Ramos (cell line): ENCODE measurements at regions not wholly inside any gene's neighbourhood (a gene's known extent, or its start where the extent isn't known, plus 50 kb on each side); places are given as distances from the start of the nearest gene placed in this dataset.

Source experiments
- in situ Hi-C: fragments of 300-500 bp; cut with MboI; formaldehyde crosslinking; loops from one replicate; pipeline ENCODE4 v1.14.3; 2022; ENCODE audit warnings: low sequenced_read_pairs; ENCODE audit not compliant: unreplicated experiment

DNA sequence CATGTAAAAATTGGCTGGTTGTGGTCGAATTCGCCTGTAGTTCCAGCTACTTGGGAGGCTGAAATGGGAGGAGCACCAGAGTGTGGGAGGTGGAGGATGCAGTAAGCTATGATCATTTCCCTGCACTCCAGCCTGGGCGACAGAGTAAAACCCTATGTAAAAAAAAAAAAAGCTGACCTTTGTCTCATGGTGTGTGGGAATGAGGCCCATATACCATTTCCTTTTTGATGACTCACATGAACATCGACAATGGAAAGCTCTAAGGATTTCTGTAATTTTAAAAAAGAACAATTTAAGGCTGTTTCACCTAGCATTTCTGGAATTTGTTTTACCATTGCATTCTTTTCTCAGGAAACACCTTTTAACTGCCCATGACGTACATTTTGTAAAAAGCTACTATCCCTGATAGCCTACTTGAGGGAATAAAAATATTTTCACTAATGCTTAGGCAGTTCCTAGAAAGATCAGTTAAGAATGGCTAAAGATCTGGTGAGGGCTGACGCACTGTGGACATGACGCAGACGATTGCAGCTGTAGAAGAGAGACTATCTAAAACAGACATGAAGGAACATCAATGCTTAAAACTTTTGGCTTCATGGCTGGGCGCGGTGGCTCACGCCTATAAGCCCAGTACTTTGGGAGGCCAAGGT, 400.6 kb upstream of the IGFBP3 start:
- in situ Hi-C loops: no loop called here

DNA sequence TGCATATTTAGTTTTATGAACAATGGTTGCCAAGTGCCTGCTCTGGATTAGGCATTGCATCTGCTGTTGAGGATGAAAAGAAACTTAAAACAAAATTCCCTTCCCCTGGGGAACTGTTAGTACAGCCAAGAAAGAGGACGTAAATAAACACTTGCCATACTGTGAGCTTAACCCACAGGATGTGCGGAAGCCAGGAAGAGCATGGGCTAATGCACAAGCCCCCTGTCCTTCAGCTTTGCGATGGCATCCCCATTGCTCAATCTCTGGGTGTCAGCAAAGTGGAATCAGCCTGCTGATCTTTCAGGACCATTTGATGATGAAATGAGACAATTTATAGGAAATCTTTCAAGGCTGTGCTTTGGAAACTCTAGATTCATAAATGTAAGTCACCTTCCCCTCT, 399.9 kb upstream of the IGFBP3 start:
- in situ Hi-C loops: no loop called here

DNA sequence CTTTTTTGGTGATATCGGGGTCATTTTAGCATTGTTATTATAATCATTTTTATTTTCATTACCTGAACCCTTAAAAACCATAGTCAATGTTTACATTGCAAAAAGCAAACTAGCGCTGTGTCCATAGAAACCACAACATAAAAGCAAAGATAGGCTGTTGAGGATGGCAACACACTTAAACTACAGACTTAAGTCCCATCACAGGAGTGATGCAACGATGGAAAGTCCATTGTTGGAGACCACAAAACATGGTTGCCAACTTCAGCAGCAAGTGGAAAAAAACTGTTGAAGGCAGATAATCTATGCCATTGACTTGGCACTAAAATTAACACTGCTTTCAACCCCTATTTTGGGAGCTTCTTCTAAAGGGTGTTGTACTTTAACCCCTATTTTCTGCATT, 398.8 kb upstream of the IGFBP3 start:
- in situ Hi-C loops: no loop called here

DNA sequence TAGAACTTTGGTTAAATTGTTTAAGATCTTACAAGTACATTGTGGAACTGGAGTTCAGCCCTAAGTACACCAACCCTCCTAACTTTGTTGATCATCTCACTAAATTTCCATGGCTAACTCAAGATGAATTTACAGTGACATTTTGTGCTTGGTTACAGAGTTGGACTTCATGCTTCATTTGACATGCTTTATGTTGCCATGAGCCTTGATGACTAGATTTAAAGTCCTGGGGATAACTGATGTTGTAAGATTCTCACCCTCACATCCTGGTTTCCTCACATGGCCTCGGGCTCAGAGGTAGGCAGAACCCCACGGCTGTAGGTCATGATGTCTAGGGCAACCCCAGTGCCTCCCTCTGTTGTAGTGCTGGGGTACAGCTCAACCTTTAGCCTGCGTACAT, 397.2 kb upstream of the IGFBP3 start:
- in situ Hi-C loops: no loop called here

DNA sequence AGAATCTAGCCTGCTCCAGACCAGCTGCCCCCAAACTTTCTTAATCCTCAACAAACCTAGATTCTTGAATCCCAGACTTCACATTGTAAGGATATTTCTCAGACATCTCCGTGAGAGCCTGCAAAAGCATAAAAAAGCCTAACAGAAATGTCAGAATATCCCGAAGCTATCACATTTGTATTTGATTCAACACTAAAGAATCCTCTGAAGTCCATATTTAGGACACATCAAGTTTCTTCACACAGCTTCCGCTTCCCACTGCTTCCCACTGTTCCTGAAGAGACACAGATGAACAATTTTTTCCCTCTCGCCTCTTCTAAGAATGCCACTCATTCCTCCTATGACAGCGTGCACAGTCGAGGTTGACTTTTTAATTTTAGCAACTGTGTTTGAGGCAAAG, 396.2 kb upstream of the IGFBP3 start:
- in situ Hi-C loops: no loop called here

DNA sequence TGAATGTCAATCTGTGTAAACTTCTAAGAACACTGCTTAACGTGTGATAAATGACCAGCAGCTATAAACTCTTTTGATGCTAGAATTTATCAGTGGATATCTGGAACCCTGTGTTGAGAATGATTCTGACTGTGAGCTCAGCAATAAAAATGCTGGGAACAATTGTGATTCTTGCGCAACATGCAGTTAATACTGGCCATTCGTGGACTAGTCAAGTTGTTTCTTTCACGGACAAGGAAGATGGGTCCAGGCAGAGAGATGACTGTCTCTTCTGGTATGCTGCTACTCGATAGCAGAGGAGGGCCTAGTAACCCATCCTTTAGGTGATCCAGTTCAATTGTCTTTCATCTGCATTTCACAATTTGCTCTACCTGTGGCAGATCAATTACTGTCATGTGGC, 394.8 kb upstream of the IGFBP3 start:
- in situ Hi-C loops: no loop called here

DNA sequence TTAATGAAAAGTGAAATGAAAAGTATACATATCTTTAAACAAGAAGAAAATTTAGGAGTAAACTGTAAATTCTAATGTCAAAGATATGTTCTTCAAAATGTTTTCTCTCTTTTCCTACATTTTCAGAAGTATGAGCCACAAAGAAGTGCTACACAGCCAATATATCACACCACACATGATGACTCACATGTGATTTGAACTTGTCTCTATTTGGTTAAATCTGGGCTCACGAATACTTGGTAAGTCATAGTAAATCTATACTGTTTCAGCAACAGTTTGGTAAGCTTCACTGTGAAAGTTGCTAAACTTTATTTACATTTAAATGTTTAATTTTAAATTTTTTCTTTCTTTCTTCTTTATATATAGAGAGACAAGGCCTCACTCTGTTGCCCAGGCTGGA, 380.6 kb upstream of the IGFBP3 start:
- in situ Hi-C loops: no loop called here

DNA sequence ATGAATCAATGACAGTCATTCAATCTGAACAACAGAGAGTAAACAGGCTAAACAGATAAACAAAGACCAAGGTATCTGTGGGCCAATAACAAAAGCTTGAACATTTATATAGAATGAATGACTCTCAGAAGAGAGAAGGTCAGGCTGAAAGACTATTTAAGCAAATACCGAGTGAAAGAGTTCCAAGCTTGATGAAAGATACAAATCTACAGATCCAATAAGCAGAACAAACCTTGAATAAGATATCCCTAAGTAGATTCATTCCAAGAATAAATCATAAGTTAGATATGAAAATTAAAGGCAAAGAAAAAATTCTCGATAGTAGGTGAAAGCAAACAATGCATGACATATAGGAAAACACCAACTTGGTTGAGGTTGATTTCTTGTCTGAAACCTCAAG, 376.4 kb upstream of the IGFBP3 start:
- in situ Hi-C loops: no loop called here

DNA sequence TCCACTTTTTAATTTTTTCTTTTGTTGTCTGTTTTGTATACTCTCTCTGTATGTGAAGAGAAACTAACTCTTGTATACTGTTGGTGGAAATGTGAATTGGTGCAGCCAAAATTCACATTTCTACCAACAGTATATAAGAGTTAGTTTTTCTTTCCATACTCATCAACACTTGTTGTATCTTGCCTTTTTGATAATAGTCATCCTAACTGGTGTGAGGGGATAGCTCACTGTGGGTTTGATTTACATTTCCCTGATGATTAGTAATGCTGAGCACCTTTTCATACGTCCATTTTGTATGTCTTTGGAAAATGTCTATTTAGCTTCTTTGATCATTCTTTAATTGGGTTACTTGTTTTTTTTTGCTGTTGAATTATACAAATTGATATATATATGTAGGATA, 375.5 kb upstream of the IGFBP3 start:
- in situ Hi-C loops: no loop called here

DNA sequence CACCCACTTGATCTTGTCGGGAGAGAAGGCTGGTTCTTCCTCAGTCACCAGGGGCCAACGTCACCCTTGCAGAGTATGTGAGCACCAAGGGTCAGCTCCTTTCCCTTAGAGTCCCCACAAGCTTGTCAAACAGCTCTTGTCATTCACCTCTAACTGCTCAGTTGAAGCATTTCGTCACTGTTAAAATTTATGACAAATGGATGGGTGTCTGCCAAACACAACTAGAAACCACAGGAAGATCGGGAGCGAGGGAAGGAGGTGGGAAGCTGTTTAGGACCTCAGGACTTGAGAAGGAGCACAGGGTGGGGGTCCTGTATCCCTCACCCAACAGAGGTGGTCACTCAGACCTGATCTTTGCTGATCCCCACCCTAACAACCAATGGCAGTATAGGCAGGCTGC, 373.3 kb upstream of the IGFBP3 start:
- in situ Hi-C loops: no loop called here

DNA sequence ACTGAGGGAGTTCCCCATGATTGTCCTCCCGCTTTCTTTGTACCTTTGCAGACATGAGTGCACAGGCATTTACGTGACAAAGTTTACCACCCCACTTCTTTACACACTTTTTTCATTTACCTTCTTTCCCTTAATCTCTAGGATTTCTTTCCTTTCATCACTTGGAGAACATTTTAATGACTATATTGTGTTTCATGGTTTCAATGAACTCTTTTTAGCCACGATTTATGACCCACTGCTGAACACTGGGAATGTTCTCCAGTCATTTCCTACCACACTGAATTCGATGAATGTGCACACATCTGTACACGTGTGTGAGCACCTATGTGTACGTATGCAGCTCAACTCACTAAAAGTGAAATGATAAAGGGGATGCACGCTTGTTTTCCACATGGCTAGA, 371.7 kb upstream of the IGFBP3 start:
- in situ Hi-C loops: no loop called here

DNA sequence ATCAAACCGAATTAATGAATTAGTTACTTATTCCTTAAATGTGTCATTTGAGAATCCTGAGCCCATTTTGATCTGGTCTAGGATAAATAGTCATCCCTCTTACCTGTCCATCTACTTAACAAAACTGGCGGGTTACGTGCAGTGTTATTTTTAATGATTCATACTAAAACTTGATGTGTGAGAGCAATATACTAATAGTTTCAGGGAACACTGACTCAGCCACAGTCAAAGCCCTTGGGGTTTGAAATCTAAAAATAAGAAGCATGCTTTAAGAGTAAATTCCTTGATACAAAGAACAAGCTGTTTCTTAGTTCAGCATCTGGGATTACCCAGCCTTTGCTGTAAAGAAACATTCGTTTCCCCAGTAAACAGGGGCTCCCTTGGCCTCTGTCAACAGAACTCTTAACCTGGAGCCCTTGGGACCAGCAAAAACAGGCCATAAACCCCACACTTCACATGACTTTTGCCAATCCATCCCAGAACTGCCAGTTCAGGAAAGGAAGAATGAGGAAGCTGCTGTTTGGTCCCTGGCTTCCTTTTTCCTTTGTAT, 370.6 kb upstream of the IGFBP3 start:
- in situ Hi-C loops: no loop called here

DNA sequence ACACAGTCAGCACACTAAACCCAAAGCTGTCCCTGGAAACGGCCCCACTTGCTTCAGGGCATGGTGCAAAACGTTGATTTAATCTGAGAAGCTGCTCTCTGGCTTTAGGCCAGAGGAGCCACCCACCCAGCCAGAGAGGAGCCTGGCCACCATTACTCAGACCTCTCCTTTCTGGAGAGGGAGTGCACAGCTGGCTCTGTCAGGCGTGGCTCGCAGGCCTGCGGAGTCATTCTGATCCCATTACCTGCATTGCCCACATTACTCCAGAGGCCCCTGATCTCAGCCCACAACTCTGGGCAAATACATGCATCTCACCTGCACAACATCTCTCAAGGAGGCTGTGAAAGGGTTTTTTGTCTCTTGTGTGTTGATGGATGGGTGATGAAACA, 370.0 kb upstream of the IGFBP3 start:
- in situ Hi-C loops: no loop called here

DNA sequence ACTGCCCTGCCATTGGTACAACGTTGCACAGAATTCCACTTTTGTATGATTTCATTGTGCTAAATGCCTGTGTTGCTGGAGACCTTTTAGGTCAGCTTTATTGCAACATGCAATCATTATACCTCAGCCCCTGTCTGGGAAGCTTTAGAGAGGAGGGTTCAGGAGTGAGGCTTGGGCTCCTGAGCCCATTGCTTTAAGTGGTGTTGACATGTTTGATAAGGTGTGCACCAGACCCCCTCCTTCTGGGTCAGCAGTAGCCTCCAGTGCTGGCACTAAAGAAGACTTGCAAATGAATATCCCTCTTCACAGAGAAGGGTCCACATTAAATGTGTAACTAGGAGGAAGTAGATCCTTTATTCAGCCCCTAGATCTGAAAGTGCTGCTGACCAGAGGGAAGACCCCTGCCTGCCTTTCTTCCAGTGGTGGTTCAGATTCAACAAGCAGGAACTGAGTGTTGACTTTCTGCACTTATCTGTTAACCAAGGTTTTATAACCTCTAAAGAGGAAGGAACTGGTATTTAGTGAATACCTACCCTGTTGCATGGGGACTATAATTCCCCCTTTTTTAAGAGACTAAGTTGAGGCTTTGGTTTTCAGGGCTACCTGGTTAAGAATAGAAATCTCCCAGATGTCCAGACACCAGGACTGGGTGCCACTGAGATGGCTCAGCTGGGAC, 369.4 kb upstream of the IGFBP3 start:
- in situ Hi-C loops: no loop called here

DNA sequence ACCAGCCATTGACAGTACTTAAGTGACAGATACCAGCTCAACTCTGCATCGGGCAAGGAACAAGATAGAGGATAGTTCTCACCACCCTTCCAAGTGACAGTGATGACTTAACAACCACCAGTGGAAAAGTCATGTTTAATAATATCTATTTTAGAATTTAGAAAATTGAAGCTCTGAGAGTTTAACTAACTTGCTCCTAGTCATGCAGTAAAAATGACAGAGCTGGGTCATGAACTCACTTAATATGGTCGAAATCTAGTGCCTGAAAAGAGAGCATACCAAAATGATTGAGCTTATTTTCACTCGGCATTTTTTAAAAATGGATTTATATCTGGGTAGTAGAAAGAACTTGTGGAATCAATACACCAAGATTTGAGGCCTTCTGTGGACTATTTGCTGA, 367.8 kb upstream of the IGFBP3 start:
- in situ Hi-C loops: no loop called here

DNA sequence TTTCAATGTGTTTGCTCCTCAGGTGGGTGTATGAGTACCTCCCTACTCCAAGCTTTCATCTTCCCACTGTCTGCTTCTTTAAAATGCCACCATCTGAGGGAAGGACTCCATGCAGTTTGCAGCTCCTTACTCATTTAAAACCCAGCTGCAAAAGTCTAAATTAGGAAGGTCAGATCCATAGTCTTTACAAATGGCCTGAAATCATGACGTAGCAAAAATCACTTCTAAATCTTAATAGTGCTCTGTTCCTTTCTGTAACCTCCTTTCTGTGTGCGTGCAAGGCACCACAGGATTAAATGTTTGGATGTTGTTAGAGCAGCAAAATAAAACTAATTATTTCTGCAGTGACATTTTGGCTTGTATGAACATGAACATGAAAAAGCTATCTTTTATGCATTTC, 366.9 kb upstream of the IGFBP3 start:
- in situ Hi-C loops: no loop called here

DNA sequence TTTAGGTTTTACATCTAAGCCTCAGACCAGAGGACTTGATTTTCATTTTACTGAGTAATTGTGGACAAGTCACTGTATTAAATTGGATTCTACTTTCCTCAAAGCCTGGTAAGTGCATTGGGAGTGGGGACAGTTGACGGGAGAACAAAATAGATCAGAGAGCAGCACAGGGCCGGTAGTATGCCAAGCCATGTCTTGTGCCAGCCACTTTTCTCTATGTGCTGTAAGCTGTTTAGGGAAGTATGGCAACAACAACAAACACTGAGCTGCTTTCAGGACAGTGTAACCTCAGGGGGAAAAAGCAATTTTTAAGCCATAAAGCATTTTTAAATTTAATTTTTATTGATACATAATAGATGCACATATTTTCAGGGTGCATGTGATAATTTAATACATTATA, 365.9 kb upstream of the IGFBP3 start:
- in situ Hi-C loops: no loop called here

DNA sequence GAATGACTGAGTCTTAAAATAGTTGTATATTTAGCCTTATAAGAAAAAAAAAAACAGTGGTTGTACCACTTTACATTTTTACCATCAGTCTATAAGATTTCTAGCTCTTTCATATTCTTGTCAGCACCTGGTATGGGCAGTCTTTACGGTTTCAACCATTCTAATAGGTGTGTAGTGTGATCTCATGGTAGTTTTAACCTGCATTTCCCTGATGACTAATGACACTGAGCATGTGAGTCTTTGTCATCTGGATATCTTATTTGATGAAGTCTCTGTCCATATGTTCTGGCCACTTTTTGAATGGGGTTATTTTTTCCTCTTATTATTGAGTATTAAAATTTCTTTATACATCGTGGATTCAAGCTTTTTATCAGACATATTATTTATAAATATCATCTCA, 365.3 kb upstream of the IGFBP3 start:
- in situ Hi-C loops: no loop called here

DNA sequence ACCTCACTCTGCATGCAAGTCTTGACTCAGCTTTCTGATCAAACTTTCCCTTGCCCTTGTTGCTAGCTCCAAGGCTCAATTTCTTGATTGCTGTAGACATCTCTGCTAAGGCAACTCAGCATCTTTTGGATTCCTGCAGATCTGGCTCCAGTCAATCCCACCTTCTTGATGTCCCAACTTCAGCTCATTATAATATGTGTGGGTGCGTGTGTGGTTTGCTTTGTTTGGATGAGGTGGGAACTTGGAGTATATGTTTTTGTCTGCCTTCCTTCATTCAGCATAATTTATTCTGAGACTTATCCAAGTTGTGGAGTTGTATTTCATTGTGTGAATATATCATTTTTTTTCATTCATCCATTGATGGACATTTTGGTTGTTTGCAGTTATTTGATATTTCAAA, 364.8 kb upstream of the IGFBP3 start:
- in situ Hi-C loops: no loop called here

DNA sequence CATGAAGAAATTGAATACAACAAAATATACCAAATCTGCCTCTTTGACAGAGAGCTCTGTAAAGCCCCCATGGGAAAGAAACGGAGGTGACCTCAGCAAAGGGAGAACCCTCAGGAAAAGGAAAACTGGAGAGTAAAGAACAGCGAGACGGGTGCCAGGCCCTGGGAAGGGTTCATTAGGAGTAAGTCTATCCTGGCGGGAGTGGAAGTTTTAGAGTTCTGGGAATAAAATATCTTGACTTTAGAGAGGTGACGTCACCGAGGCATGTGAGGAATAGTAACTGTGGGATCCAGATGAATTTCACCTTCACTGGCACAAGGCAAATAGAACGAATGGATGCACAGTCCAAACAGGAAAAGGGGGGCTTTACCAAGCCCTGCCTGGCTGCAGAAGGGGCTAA, 362.8 kb upstream of the IGFBP3 start:
- in situ Hi-C loops: no loop called here

DNA sequence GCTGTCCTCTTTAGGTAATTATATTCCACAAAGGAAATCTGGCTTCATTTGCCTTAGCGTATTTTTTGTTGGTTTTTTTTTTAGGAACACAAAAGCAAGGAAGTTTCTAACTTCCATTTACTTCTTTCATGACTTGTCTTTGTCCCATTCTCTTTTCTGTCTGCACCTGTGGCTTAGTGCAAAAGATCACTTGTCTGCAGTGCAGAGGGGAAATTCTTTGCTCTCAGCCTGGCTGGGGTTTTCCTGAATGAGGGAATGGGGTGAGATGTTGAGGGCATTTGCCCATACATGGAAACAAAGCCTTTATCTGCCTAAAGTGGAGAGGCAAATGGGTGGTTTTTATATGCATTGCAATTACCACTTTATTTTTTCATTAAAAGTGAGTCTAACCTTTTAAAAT, 361.1 kb upstream of the IGFBP3 start:
- in situ Hi-C loops: no loop called here

DNA sequence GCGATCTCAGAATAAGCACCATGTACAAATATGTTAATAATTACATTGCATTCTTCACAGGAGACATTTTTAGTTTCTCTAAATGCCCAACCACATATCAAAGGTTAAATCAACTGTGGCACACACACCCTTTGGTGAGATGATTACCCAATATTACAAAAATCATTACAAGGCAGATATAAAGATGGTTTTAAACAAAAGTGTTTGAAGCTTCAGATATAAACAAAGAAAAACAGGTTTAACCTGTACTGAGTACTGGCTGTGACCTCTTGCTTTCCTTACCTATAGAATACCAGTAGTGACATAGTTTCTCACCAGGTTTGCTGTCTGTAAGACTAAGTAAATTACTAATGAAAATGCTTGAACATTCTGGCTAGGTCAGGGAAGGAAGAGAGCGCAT, 360.0 kb upstream of the IGFBP3 start:
- in situ Hi-C loops: no loop called here
